ENCODE measurements at regions not wholly inside any gene's neighbourhood (a gene's known extent, or its start where the extent isn't known, plus 50 kb on each side); places are given as distances from the start of the nearest gene placed in this dataset.

DNA sequence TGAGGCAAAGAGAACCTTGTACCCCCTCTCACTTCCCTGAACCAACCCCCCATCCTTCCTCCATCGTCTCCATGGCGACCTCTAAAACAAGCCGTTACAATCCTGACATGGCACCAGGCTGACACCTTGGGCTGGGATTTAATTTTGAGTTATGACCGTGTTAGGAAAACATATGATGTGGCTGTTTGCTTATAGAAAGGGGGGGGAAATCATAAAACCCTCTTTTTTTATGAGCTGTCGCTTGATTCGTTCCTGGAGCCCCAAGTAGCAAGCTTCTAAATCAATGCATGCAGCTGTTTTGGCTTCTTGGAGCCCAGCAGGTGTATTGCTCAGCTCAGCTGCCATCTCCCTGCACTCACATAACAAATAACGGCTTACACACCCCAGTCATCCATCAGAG lies 301.2 kb upstream of the SPAG17 start:
- TF ChIP-seq, protein P1, sequence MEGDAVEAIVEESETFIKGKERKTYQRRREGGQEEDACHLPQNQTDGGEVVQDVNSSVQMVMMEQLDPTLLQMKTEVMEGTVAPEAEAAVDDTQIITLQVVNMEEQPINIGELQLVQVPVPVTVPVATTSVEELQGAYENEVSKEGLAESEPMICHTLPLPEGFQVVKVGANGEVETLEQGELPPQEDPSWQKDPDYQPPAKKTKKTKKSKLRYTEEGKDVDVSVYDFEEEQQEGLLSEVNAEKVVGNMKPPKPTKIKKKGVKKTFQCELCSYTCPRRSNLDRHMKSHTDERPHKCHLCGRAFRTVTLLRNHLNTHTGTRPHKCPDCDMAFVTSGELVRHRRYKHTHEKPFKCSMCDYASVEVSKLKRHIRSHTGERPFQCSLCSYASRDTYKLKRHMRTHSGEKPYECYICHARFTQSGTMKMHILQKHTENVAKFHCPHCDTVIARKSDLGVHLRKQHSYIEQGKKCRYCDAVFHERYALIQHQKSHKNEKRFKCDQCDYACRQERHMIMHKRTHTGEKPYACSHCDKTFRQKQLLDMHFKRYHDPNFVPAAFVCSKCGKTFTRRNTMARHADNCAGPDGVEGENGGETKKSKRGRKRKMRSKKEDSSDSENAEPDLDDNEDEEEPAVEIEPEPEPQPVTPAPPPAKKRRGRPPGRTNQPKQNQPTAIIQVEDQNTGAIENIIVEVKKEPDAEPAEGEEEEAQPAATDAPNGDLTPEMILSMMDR (IDR thresholded peaks at IDR 0.05; ENCODE audit: control insufficient read depth, insufficient read depth, low read depth, low read length, missing control alignments), result no peak

DNA sequence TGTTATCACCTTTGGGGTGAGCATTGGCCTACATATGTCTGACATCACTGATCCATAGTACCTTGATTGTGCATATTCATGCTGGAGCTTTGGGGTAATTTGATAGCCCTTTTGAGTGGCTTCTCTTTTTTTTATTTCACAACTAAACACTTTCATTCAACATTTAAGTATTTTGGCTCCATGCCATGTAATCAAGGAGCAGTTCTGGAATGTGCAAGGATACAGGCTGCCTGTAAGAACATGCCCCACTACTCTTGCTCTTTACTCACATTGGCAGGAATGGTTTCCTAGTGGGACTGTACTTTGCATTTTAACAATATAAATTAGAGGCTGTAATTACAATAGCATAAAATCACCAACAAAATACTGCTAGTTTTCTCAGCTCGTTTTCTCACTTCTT lies 300.7 kb upstream of the SPAG17 start:
- TF ChIP-seq, protein P1 (IDR thresholded peaks at IDR 0.05; ENCODE audit: control insufficient read depth, insufficient read depth, low read depth, low read length, missing control alignments), result no peak
- H3K4me3 ChIP-seq (ENCODE audit: control insufficient read depth, low read depth, low read length), result no peak overlapping the region

More for the DNA sequence above, 301.2 kb upstream of the SPAG17 start:
- DNase-seq (ENCODE audit: low read depth), result no peak
- H3K4me3 ChIP-seq (ENCODE audit: control insufficient read depth, low read depth, low read length), result no peak overlapping the region

DNA sequence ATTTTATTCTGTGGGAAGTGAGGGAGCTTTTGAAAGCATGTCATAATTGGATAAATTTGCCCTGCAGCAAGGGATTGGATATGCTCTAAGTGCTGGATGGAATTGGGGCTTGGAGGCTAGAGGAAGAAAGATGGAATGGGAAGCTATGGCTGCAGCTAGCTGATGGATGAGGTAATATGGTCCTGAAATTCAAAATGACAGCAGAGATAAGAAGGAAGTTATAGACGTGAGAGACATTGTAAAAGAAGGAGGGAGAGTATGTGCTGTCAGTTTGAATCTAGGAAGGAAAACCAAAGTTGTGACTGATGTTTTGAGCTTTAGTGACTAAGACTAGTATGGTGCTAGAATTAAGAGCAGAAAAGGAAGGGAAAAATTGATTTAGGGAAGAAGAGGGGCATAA lies 299.9 kb upstream of the SPAG17 start:
- TF ChIP-seq, protein P1 (IDR thresholded peaks at IDR 0.05; ENCODE audit: control insufficient read depth, insufficient read depth, low read depth, low read length, missing control alignments), result no peak
- no peak overlapping the region for H3K4me3 ChIP-seq (ENCODE audit: control insufficient read depth, low read depth, low read length)
- no peak for DNase-seq (ENCODE audit: low read depth)

More for the DNA sequence above, 300.7 kb upstream of the SPAG17 start:
- no peak for DNase-seq (ENCODE audit: low read depth)

DNA sequence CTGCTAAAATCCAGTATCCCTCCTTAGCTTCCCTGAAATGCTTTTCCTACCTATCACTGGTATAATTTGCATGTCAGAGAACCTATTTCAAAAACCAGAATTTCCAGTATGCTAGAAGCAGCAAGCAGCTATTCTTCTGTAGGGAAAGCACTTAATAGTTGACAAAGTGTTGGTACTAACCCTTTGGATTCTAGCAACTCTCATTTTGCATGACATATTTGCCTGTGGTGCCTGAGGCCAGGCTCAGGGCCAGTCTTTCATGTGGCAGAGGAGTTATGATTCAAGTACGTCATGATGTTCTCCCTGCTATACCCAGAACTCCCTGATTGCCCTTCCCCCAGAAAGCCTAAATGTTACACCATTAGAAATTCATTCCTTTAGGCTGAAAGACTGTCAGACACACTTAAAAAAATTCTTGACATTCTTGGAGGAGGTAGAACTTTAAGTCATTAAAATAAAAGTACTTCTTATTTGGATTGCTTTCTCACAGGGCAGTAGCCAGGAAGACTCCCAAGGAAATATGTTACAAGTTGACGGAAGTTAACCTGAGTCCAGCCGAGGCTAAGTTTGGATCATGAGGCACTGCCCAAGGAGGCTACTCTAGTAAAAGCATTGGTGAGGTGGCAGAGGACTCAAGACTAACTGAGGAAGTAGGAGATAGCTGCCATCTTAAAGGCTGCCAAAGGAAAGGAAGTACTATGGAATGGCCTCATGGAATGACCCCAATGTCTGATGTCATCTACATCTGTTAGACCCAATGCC lies 298.4 kb upstream of the SPAG17 start:
- no peak for DNase-seq (ENCODE audit: low read depth)
- TF ChIP-seq, protein P1 (IDR thresholded peaks at IDR 0.05; ENCODE audit: control insufficient read depth, insufficient read depth, low read depth, low read length, missing control alignments), result no peak
- no peak overlapping the region for H3K4me3 ChIP-seq (ENCODE audit: control insufficient read depth, low read depth, low read length)

DNA sequence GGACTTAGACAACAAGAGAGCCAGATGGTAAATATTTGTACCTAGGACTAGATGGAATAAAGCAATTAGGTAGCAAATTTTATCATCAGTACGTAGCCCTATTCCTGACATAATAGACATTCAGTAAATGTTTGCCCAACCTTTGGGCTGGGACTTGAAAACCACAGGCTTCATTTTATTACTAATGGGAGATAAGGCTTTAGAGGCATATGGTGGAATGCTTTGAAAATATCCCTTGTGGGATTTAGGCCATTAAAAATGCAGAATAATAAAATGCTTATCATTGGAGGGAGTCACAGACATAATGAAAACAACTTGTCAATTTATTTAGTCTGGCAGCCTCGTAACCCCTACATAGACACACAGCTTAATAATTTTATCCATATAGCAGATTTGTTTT lies 296.1 kb upstream of the SPAG17 start:
- no peak for DNase-seq (ENCODE audit: low read depth)
- H3K4me3 ChIP-seq (ENCODE audit: control insufficient read depth, low read depth, low read length), result no peak overlapping the region
- TF ChIP-seq, protein P1 (IDR thresholded peaks at IDR 0.05; ENCODE audit: control insufficient read depth, insufficient read depth, low read depth, low read length, missing control alignments), result no peak

DNA sequence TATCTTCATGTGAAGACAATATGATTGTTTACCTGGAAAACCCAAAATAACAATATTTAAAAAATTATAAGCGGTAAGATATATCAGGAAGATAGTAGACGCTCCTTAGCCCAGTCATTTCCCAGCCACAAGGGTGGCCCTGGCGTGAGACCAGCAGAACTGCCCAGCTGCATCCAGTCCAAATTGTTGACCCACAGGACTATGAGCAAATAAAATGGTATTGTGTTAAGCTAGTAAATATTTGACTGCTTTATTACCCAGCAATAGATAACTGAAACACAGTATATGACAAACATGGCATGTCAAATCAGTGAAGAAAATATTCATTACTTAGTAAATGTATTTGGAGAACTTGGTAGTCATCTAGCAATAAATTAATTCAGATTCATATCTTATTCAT lies 294.3 kb upstream of the SPAG17 start:
- TF ChIP-seq, protein P1 (IDR thresholded peaks at IDR 0.05; ENCODE audit: control insufficient read depth, insufficient read depth, low read depth, low read length, missing control alignments), result no peak
- DNase-seq (ENCODE audit: low read depth), result no peak
- no peak overlapping the region for H3K4me3 ChIP-seq (ENCODE audit: control insufficient read depth, low read depth, low read length)
